ENCODE measurements at regions not wholly inside any gene's neighbourhood (a gene's known extent, or its start where the extent isn't known, plus 50 kb on each side); places are given as distances from the start of the nearest gene placed in this dataset.

GRCh38 chr10:125377368-125377767 lies 217.0 kb upstream of the CTBP2 start:
- Histone ChIP-seq H3K36me3 (ENCODE audit: control insufficient read depth, insufficient read depth, low read length) (no peaks in the 10 kb centered on the region), H3K9me3 (ENCODE audit: control insufficient read depth, low read length) (peaks cover 10% of the 10 kb centered on the region), H3K27ac (ENCODE audit: low read depth, low read length, severe bottlenecking) (no peak overlapping the region), H3K4me3 (ENCODE audit: extremely low read depth, insufficient read depth, low read length, poor library complexity, severe bottlenecking) (no peak overlapping the region), H3K4me1 (ENCODE audit: control insufficient read depth, insufficient read depth, low read length, poor library complexity, severe bottlenecking) (no peaks in the 10 kb centered on the region)

GRCh38 chr10:125375210-125375609 lies 214.8 kb upstream of the CTBP2 start:
- H3K36me3 ChIP-seq (ENCODE audit: control insufficient read depth, insufficient read depth, low read length): no peaks in the 10 kb centered on the region
- no peaks in the 10 kb centered on the region for H3K4me1 ChIP-seq (ENCODE audit: control insufficient read depth, insufficient read depth, low read length, poor library complexity, severe bottlenecking)
- H3K9me3 ChIP-seq (ENCODE audit: control insufficient read depth, low read length): peaks cover 10% of the 10 kb centered on the region
- no peak overlapping the region for H3K27ac ChIP-seq (ENCODE audit: low read depth, low read length, severe bottlenecking)
- no peak overlapping the region for H3K4me3 ChIP-seq (ENCODE audit: extremely low read depth, insufficient read depth, low read length, poor library complexity, severe bottlenecking)
- 20 to 75% methylated on average over 1 of the region's 3 CpGs for WGBS, 2 experiments (ENCODE audit: insufficient coverage in 2 of 2)

GRCh38 chr10:125373546-125373945 lies 213.2 kb upstream of the CTBP2 start:
- Histone ChIP-seq H3K4me1 (ENCODE audit: control insufficient read depth, insufficient read depth, low read length, poor library complexity, severe bottlenecking) (no peaks in the 10 kb centered on the region), H3K4me3 (ENCODE audit: extremely low read depth, insufficient read depth, low read length, poor library complexity, severe bottlenecking) (no peak overlapping the region), H3K9me3 (ENCODE audit: control insufficient read depth, low read length) (no peaks in the 10 kb centered on the region), H3K36me3 (ENCODE audit: control insufficient read depth, insufficient read depth, low read length) (no peaks in the 10 kb centered on the region), H3K27ac (ENCODE audit: low read depth, low read length, severe bottlenecking) (no peak overlapping the region)
- WGBS, 2 experiments (ENCODE audit: insufficient coverage in 2 of 2): 95 to 99% methylated on average over 5 to 6 of the region's 6 CpGs

GRCh38 chr10:125370578-125370977 lies 210.2 kb upstream of the CTBP2 start:
- no peaks in the 10 kb centered on the region for H3K9me3 ChIP-seq (ENCODE audit: control insufficient read depth, low read length)
- H3K27ac ChIP-seq (ENCODE audit: low read depth, low read length, severe bottlenecking): no peak overlapping the region
- H3K4me3 ChIP-seq (ENCODE audit: extremely low read depth, insufficient read depth, low read length, poor library complexity, severe bottlenecking): no peak overlapping the region
- WGBS, 2 experiments (ENCODE audit: insufficient coverage in 2 of 2): 29 to 41% methylated on average over 7 to 12 of the region's 17 CpGs
- H3K36me3 ChIP-seq (ENCODE audit: control insufficient read depth, insufficient read depth, low read length): no peaks in the 10 kb centered on the region
- H3K4me1 ChIP-seq (ENCODE audit: control insufficient read depth, insufficient read depth, low read length, poor library complexity, severe bottlenecking): no peaks in the 10 kb centered on the region

- WGBS, 2 experiments (ENCODE audit: insufficient coverage in 2 of 2): 86 to 88% methylated on average over 6 to 9 of the region's 12 CpGs
- Histone ChIP-seq H3K4me1 (ENCODE audit: control insufficient read depth, insufficient read depth, low read length, poor library complexity, severe bottlenecking) (no peaks in the 10 kb centered on the region), H3K27ac (ENCODE audit: low read depth, low read length, severe bottlenecking) (no peak overlapping the region), H3K9me3 (ENCODE audit: control insufficient read depth, low read length) (no peaks in the 10 kb centered on the region), H3K36me3 (ENCODE audit: control insufficient read depth, insufficient read depth, low read length) (no peaks in the 10 kb centered on the region), H3K4me3 (ENCODE audit: extremely low read depth, insufficient read depth, low read length, poor library complexity, severe bottlenecking) (no peak overlapping the region)
Observed at GRCh38 chr10:125369382-125370326, 209.3 kb upstream of the CTBP2 start.

- Histone ChIP-seq H3K4me1 (ENCODE audit: control insufficient read depth, insufficient read depth, low read length, poor library complexity, severe bottlenecking) (no peaks in the 10 kb centered on the region), H3K9me3 (ENCODE audit: control insufficient read depth, low read length) (no peaks in the 10 kb centered on the region), H3K27ac (ENCODE audit: low read depth, low read length, severe bottlenecking) (no peak overlapping the region), H3K4me3 (ENCODE audit: extremely low read depth, insufficient read depth, low read length, poor library complexity, severe bottlenecking) (no peak overlapping the region), H3K36me3 (ENCODE audit: control insufficient read depth, insufficient read depth, low read length) (no peaks in the 10 kb centered on the region)
- 100% methylated on average over 1 of the region's 1 CpG; no CpG with 5 or more reads in 1 of the 2 experiments for WGBS, 2 experiments (ENCODE audit: insufficient coverage in 2 of 2)
Observed at GRCh38 chr10:125368146-125368545, 207.8 kb upstream of the CTBP2 start.

- Histone ChIP-seq H3K36me3 (ENCODE audit: control insufficient read depth, insufficient read depth, low read length) (no peaks in the 10 kb centered on the region), H3K4me3 (ENCODE audit: extremely low read depth, insufficient read depth, low read length, poor library complexity, severe bottlenecking) (no peak overlapping the region), H3K4me1 (ENCODE audit: control insufficient read depth, insufficient read depth, low read length, poor library complexity, severe bottlenecking) (no peaks in the 10 kb centered on the region), H3K9me3 (ENCODE audit: control insufficient read depth, low read length) (no peaks in the 10 kb centered on the region), H3K27ac (ENCODE audit: low read depth, low read length, severe bottlenecking) (peak overlapping the region; percentile 47)
Observed at GRCh38 chr10:125363791-125364190, 203.4 kb upstream of the CTBP2 start.

GRCh38 chr10:125362950-125363349 lies 202.6 kb upstream of the CTBP2 start:
- Histone ChIP-seq H3K4me1 (ENCODE audit: control insufficient read depth, insufficient read depth, low read length, poor library complexity, severe bottlenecking) (no peaks in the 10 kb centered on the region), H3K36me3 (ENCODE audit: control insufficient read depth, insufficient read depth, low read length) (no peaks in the 10 kb centered on the region), H3K27ac (ENCODE audit: low read depth, low read length, severe bottlenecking) (no peak overlapping the region), H3K9me3 (ENCODE audit: control insufficient read depth, low read length) (no peaks in the 10 kb centered on the region), H3K4me3 (ENCODE audit: extremely low read depth, insufficient read depth, low read length, poor library complexity, severe bottlenecking) (no peak overlapping the region)
- 83% methylated on average over 1 of the region's 2 CpGs; no CpG with 5 or more reads in 1 of the 2 experiments for WGBS, 2 experiments (ENCODE audit: insufficient coverage in 2 of 2)

- Histone ChIP-seq H3K27ac (ENCODE audit: low read depth, low read length, severe bottlenecking) (no peak overlapping the region), H3K36me3 (ENCODE audit: control insufficient read depth, insufficient read depth, low read length) (no peaks in the 10 kb centered on the region), H3K4me1 (ENCODE audit: control insufficient read depth, insufficient read depth, low read length, poor library complexity, severe bottlenecking) (no peaks in the 10 kb centered on the region), H3K4me3 (ENCODE audit: extremely low read depth, insufficient read depth, low read length, poor library complexity, severe bottlenecking) (no peak overlapping the region), H3K9me3 (ENCODE audit: control insufficient read depth, low read length) (no peaks in the 10 kb centered on the region)
Observed at GRCh38 chr10:125359401-125359800, 199.0 kb upstream of the CTBP2 start.

GRCh38 chr10:125355657-125356056 lies 195.3 kb upstream of the CTBP2 start:
- 88 to 91% methylated on average over 15 to 17 of the region's 17 CpGs for WGBS, 2 experiments (ENCODE audit: insufficient coverage in 2 of 2)

GRCh38 chr10:125350519-125350918 lies 190.2 kb upstream of the CTBP2 start:
- 92 to 100% methylated on average over 1 of the region's 2 CpGs for WGBS, 2 experiments (ENCODE audit: insufficient coverage in 2 of 2)
- Histone ChIP-seq H3K9me3 (ENCODE audit: control insufficient read depth, low read length) (peaks cover 4% of the 10 kb centered on the region), H3K27ac (ENCODE audit: low read depth, low read length, severe bottlenecking) (no peak overlapping the region), H3K4me1 (ENCODE audit: control insufficient read depth, insufficient read depth, low read length, poor library complexity, severe bottlenecking) (no peaks in the 10 kb centered on the region), H3K36me3 (ENCODE audit: control insufficient read depth, insufficient read depth, low read length) (no peaks in the 10 kb centered on the region), H3K4me3 (ENCODE audit: extremely low read depth, insufficient read depth, low read length, poor library complexity, severe bottlenecking) (no peak overlapping the region)

More at GRCh38 chr10:125355657-125356056, 195.3 kb upstream of the CTBP2 start:
- no peak overlapping the region for H3K27ac ChIP-seq (ENCODE audit: low read depth, low read length, severe bottlenecking)
- H3K4me1 ChIP-seq (ENCODE audit: control insufficient read depth, insufficient read depth, low read length, poor library complexity, severe bottlenecking): no peaks in the 10 kb centered on the region
- peaks cover 4% of the 10 kb centered on the region for H3K9me3 ChIP-seq (ENCODE audit: control insufficient read depth, low read length)
- no peak overlapping the region for H3K4me3 ChIP-seq (ENCODE audit: extremely low read depth, insufficient read depth, low read length, poor library complexity, severe bottlenecking)
- no peaks in the 10 kb centered on the region for H3K36me3 ChIP-seq (ENCODE audit: control insufficient read depth, insufficient read depth, low read length)

Measured in mesodermal cell (in vitro differentiated cells).